ENCODE measurements at regions not wholly inside any gene's neighbourhood (a gene's known extent, or its start where the extent isn't known, plus 50 kb on each side); places are given as distances from the start of the nearest gene placed in this dataset.

- TF ChIP-seq CTCF (IDR thresholded peaks at IDR 0.05; ENCODE audit: low read depth, low read length) = no peak
- TF ChIP-seq POLR2A (IDR thresholded peaks at IDR 0.05; ENCODE audit: extremely low read depth, insufficient read length) = no peak
Observed at GRCh38 chr9:80177949-80178480, 606.2 kb downstream of the TLE4 start.
